NT2/D1 (cell line): ENCODE measurements at regions not wholly inside any gene's neighbourhood (a gene's known extent, or its start where the extent isn't known, plus 50 kb on each side); places are given as distances from the start of the nearest gene placed in this dataset.

Experiments
- DNase-seq: peaks from one replicate; pipeline ENCODE4 v3.0.0-alpha.2; 2011; ENCODE audit warnings: low read depth, low spot score
- H3K27me3 ChIP-seq: 2 replicates; pipeline ENCODE4 v1.6.0; 2011; ENCODE audit warnings: mild to moderate bottlenecking; ENCODE audit not compliant: insufficient read length, insufficient read depth
- H3K36me3 ChIP-seq: 2 replicates; pipeline ENCODE4 v1.6.1; 2011; ENCODE audit warnings: mild to moderate bottlenecking, low read length, mixed read lengths; ENCODE audit not compliant: insufficient read depth, insufficient read length
- H3K4me1 ChIP-seq: 2 replicates; pipeline ENCODE4 v1.5.1; 2011; ENCODE audit not compliant: insufficient read depth, insufficient read length
- H3K4me3 ChIP-seq: 2 replicates; pipeline ENCODE4 v1.5.1; 2011; ENCODE audit warnings: low read depth; ENCODE audit not compliant: insufficient read length
- H3K9ac ChIP-seq: 2 replicates; pipeline ENCODE4 v1.6.0; 2011; ENCODE audit warnings: low read depth; ENCODE audit not compliant: insufficient read length
- H3K9me3 ChIP-seq: 2 replicates; pipeline ENCODE4 v1.5.1; 2011; ENCODE audit warnings: mild to moderate bottlenecking, low read length; ENCODE audit not compliant: insufficient read depth
- SUZ12 ChIP-seq: IDR thresholded peaks from 2 replicates; pipeline ENCODE4 v1.6.1; 2011; ENCODE audit not compliant: insufficient read length, insufficient read depth; ENCODE audit errors: extremely low read depth
- YY1 ChIP-seq: IDR thresholded peaks from 2 replicates; pipeline ENCODE4 v1.6.1; 2011; ENCODE audit not compliant: insufficient read length, insufficient read depth
- ZNF274 ChIP-seq: IDR thresholded peaks from 2 replicates; pipeline ENCODE4 v1.6.1; 2011; ENCODE audit warnings: mild to moderate bottlenecking, low read depth, low read length

GRCh38 chr12:107541001-107541705 is 144.4 kb upstream of the PWP1 start:
- TF ChIP-seq ZNF274 (no peak), YY1 (no peak), SUZ12 (no peak)
- no peaks in the 10 kb centered on the region for H3K4me1 ChIP-seq
- H3K4me3 ChIP-seq: no peak overlapping the region
- no peak overlapping the region for H3K9ac ChIP-seq
- no peaks in the 10 kb centered on the region for H3K9me3 ChIP-seq
- DNase-seq: no peak
- H3K36me3 ChIP-seq: no peaks in the 10 kb centered on the region
- H3K27me3 ChIP-seq: no peaks in the 10 kb centered on the region

DNA sequence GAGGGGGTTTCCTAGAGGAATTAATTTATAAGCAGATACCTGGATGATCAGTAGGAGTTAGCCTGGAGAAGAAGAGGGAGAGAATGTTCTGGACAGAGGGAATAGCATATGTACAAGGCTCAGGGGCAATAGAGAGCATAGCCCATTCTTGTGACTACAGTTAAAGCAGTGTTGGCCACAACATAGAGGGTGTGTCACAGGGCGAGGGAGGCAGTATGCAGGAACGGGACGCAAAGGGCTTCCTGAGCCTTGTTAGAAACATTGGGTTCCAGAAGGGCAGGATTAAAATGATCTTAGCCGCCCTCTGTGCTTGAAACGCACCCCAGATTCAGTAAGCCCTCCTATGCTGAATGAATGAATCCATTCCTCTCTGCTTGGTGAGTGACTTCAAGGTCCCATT is 142.2 kb upstream of the PWP1 start:
- no peak for TF ChIP-seq ZNF274
- TF ChIP-seq SUZ12: no peak
- TF ChIP-seq YY1: no peak
- Histone ChIP-seq H3K4me3 (no peak overlapping the region), H3K4me1 (no peaks in the 10 kb centered on the region), H3K9me3 (no peaks in the 10 kb centered on the region), H3K36me3 (no peaks in the 10 kb centered on the region), H3K27me3 (no peaks in the 10 kb centered on the region), H3K9ac (no peak overlapping the region)
- no peak for DNase-seq

- H3K27me3 ChIP-seq: no peaks in the 10 kb centered on the region
- H3K4me3 ChIP-seq: no peak overlapping the region
- no peaks in the 10 kb centered on the region for H3K4me1 ChIP-seq
- 0 out of 2 replicates have a peak, but pooled peaks cover 3% of the 10 kb centered on the region for H3K9me3 ChIP-seq
- no peak overlapping the region for H3K9ac ChIP-seq
- H3K36me3 ChIP-seq: no peaks in the 10 kb centered on the region
- DNase-seq: no peak
- TF ChIP-seq YY1 (no peak), SUZ12 (no peak), ZNF274 (no peak)
Observed at GRCh38 chr12:107543841-107544240, 141.8 kb upstream of the PWP1 start.

DNA sequence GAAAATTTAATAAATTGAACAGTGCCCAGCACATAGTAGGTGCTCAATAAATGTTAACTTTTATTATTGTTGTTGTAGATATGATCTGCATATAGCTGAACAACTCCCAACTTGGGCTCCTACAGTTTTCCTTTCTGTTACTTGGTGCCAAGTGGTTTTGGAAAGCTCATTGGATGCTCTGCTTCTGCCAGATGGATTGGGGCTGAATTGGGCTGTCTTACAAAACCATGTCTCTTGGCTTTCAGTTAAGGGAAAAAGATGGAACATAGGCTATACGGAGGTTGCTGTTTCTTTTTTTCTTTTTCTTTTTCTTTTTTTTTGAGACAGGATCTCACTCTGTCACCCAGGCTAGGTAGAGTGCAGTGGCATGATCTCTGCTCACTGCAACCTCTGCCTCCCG is 140.7 kb upstream of the PWP1 start:
- Histone ChIP-seq H3K4me1 (no peaks in the 10 kb centered on the region), H3K4me3 (no peak overlapping the region), H3K9me3 (0 out of 2 replicates have a peak, but pooled peaks cover 12% of the 10 kb centered on the region), H3K27me3 (no peaks in the 10 kb centered on the region), H3K9ac (no peak overlapping the region), H3K36me3 (no peaks in the 10 kb centered on the region)
- no peak for DNase-seq
- TF ChIP-seq YY1 (no peak), ZNF274 (no peak), SUZ12 (no peak)

- Histone ChIP-seq H3K9ac (no peak overlapping the region), H3K4me1 (no peaks in the 10 kb centered on the region), H3K36me3 (no peaks in the 10 kb centered on the region), H3K27me3 (no peaks in the 10 kb centered on the region), H3K9me3 (0 out of 2 replicates have a peak, but pooled peaks cover 12% of the 10 kb centered on the region), H3K4me3 (no peak overlapping the region)
- TF ChIP-seq SUZ12: no peak
- TF ChIP-seq ZNF274: no peak
- no peak for TF ChIP-seq YY1
- no peak for DNase-seq
Observed at GRCh38 chr12:107545737-107546353, 139.8 kb upstream of the PWP1 start.

DNA sequence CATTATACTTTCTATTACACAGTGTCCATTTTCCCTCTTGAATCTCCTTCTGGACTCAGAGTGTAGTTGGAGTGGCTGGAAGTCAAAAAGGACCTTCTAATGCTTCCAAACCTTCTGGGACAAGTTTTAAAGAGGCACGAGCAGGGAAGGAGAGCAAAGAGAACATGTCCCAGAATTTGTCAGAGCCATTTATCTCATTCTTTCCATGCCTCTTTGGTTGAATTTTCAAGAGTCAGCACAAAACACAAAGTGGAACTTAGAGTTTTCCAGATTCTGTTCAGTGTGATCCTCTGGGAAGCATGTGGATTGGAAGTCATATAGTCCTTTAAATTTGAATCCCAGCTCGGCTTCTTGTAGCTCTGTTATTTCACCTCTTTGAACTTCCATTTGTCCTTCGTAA is 138.2 kb upstream of the PWP1 start:
- Histone ChIP-seq H3K4me1 (no peaks in the 10 kb centered on the region), H3K9ac (no peak overlapping the region), H3K36me3 (no peaks in the 10 kb centered on the region), H3K4me3 (no peak overlapping the region), H3K9me3 (0 out of 2 replicates have a peak, but pooled peaks cover 12% of the 10 kb centered on the region), H3K27me3 (no peaks in the 10 kb centered on the region)
- DNase-seq: no peak
- TF ChIP-seq ZNF274: no peak
- TF ChIP-seq YY1: no peak
- TF ChIP-seq SUZ12: no peak

GRCh38 chr12:107549651-107550480 is 135.7 kb upstream of the PWP1 start:
- H3K4me1 ChIP-seq: no peaks in the 10 kb centered on the region
- no peak overlapping the region for H3K9ac ChIP-seq
- TF ChIP-seq SUZ12 (no peak), ZNF274 (no peak), YY1 (no peak)
- no peaks in the 10 kb centered on the region for H3K27me3 ChIP-seq
- no peak for DNase-seq
- no peaks in the 10 kb centered on the region for H3K36me3 ChIP-seq
- H3K4me3 ChIP-seq: no peak overlapping the region
- 0 out of 2 replicates have a peak, but pooled peaks cover 12% of the 10 kb centered on the region for H3K9me3 ChIP-seq
